Endothelial cell of umbilical vein (primary cell): ENCODE measurements at regions not wholly inside any gene's neighbourhood (a gene's known extent, or its start where the extent isn't known, plus 50 kb on each side); places are given as distances from the start of the nearest gene placed in this dataset.

Experiments
- BruUV-seq: library from RNA; stranded (reverse); fragments of 400-500 nt; replicated peaks from 2 replicates; lab custom pipeline; 2021; lab: Mats Ljungman, UMichigan
- CTCF ChIA-PET: fragments of 300-600, 350-600 bp; sonication (Branson Sonifier 250); formaldehyde crosslinking; loops from one replicate; lab custom pipeline; 2021; ENCODE audit warnings: antibody characterized with exemption, inconsistent platforms; lab: Charles Lee
- POLR2A ChIA-PET: fragments of 300-600, 350-600 bp; sonication (Branson Sonifier 250); formaldehyde crosslinking; loops from one replicate; lab custom pipeline; 2021; ENCODE audit warnings: antibody characterized with exemption, inconsistent platforms; lab: Charles Lee
- DNase-seq: peaks from one replicate; pipeline ENCODE4 v3.0.0-alpha.2; 2011; ENCODE audit warnings: low read depth, low spot score
- FAIRE-seq: peaks from 2 replicates; lab custom pipeline; 2011; peaks lifted over from hg19 to GRCh38; lab: Jason Lieb, UNC
- H2AFZ ChIP-seq: 2 replicates; pipeline ENCODE4 v1.6.0; 2012; ENCODE audit warnings: low read depth, low read length, control low read depth, inconsistent platforms
- H3K27ac ChIP-seq: 2 replicates; pipeline ENCODE4 v1.5.1; 2011; ENCODE audit warnings: low read depth, mild to moderate bottlenecking, control low read depth, low read length, moderate library complexity; ENCODE audit not compliant: insufficient read depth
- H3K27me3 ChIP-seq, 2 experiments: 2 replicates each; pipeline versions ENCODE4 v1.6.0 to v1.6.1; 2011; ENCODE audit warnings: low read length in 2 of 2, mixed read lengths in 1 of 2; ENCODE audit not compliant: control insufficient read depth in 2 of 2, insufficient read depth in 2 of 2
- H3K36me3 ChIP-seq, 2 experiments: 2 replicates in 1 of 2; 3 replicates in 1 of 2; pipeline ENCODE4 v1.5.1; 2011; ENCODE audit warnings: low read length in 2 of 2, mild to moderate bottlenecking in 1 of 2, moderate library complexity in 1 of 2; ENCODE audit not compliant: control insufficient read depth in 2 of 2, insufficient read depth in 2 of 2; ENCODE audit errors: extremely low read depth in 1 of 2
- H3K4me1 ChIP-seq: 3 replicates; pipeline ENCODE4 v1.5.1; 2011; ENCODE audit warnings: mild to moderate bottlenecking, low read length; ENCODE audit not compliant: control insufficient read depth, insufficient read depth; ENCODE audit errors: extremely low read depth
- H3K4me2 ChIP-seq: 2 replicates; pipeline ENCODE4 v1.6.1; 2011; ENCODE audit warnings: low read length, control low read depth, mixed read lengths; ENCODE audit not compliant: insufficient read depth
- H3K4me3 ChIP-seq, 3 experiments: fragments of 200-600 bp in 1 of 3; sonication (generic), shearing (Covaris generic) in 1 of 3; replicated peaks in 1 of 3; 2 replicates each; pipeline ENCODE4 v1.5.1; 2011 to 2016; ENCODE audit warnings: control low read depth in 3 of 3, low read length in 3 of 3, mild to moderate bottlenecking in 2 of 3, inconsistent platforms in 1 of 3, low read depth in 1 of 3, moderate library complexity in 1 of 3; ENCODE audit not compliant: insufficient read depth in 1 of 3
- H3K79me2 ChIP-seq: 2 replicates; pipeline ENCODE4 v1.6.0; 2012; ENCODE audit warnings: low read length, inconsistent platforms; ENCODE audit not compliant: control insufficient read depth, insufficient read depth
- H3K9ac ChIP-seq: replicated peaks from 2 replicates; pipeline ENCODE3; 2011; ENCODE audit warnings: low read length, control low read depth; ENCODE audit not compliant: insufficient read depth; ENCODE audit errors: extremely low read depth
- H3K9me1 ChIP-seq: replicated peaks from 3 replicates; pipeline ENCODE4 v1.6.0; 2011; ENCODE audit warnings: mild to moderate bottlenecking, low read length; ENCODE audit not compliant: control insufficient read depth, insufficient read depth; ENCODE audit errors: extremely low read depth
- H3K9me3 ChIP-seq: replicated peaks from 2 replicates; pipeline ENCODE4 v1.5.1; 2012; ENCODE audit warnings: low read length, inconsistent platforms; ENCODE audit not compliant: control insufficient read depth, insufficient read depth
- H4K20me1 ChIP-seq: replicated peaks from 2 replicates; pipeline ENCODE3; 2011; ENCODE audit warnings: mild to moderate bottlenecking, low read length; ENCODE audit not compliant: control insufficient read depth, insufficient read depth; ENCODE audit errors: extremely low read depth
- JUN ChIP-seq: IDR thresholded peaks from 2 replicates; pipeline ENCODE4 v1.6.1; 2011; ENCODE audit warnings: borderline replicate concordance, low read depth; ENCODE audit not compliant: insufficient read length, insufficient read depth
- MYC ChIP-seq: IDR thresholded peaks from one replicate; pipeline ENCODE4 v1.6.1; 2011; ENCODE audit warnings: mild to moderate bottlenecking, low read depth, low read length
- POLR2AphosphoS5 ChIP-seq: IDR thresholded peaks from 2 replicates; pipeline ENCODE4 v1.6.1; 2012; ENCODE audit warnings: low read depth, mild to moderate bottlenecking, control low read depth, low read length, moderate library complexity; ENCODE audit not compliant: insufficient read depth
- dilution Hi-C: fragments of 300-500 bp; cut with MboI; formaldehyde crosslinking; loops from one replicate; pipeline ENCODE4 v1.15.0; 2019; ENCODE audit warnings: low sequenced_read_pairs; ENCODE audit not compliant: extremely low pct_ligation_motif_present
- intact Hi-C: fragments of 100-400 bp; cut with micrococcal nuclease; formaldehyde crosslinking; loops from one replicate; pipeline ENCODE4 v1.10.0; 2022
- TF ChIP-seq, protein P1 (sequence below), 2 donors: IDR thresholded peaks; 1 replicate in 1 of 2; 2 replicates in 1 of 2; pipeline ENCODE4 v1.5.1; 2011; ENCODE audit warnings: low read length in 2 of 2, mild to moderate bottlenecking in 2 of 2, moderate library complexity in 2 of 2, control low read depth in 1 of 2, inconsistent platforms in 1 of 2, low read depth in 1 of 2; ENCODE audit not compliant: insufficient read depth in 1 of 2; ENCODE audit errors: extremely low read depth in 1 of 2

DNA sequence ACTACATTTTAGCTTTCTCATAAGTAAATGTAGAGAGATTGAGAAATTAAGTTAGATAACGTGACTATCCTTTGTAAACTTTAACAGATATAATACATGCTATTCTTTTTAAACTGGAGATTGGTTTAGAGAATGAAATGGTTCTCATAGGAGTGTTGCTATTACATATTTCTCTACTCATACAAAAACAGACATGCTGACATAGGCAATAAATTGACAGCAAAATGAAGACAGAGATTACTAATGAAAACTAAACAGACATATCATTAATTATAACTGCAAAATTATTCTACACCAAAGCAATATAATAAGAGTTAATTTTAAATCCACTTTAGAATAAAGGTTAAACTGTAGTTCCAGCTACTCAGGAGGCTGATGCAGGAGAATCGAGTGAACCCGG, 227.6 kb downstream of the CBLN2 start:
- Histone ChIP-seq H3K79me2 (no peaks in the 10 kb centered on the region), H3K27me3 (no peaks in the 10 kb centered on the region), H3K4me3 (no peak overlapping the region), H3K4me1 (no peaks in the 10 kb centered on the region), H3K4me2 (no peak overlapping the region), H3K9ac (no peak overlapping the region), H3K9me3 (no peaks in the 10 kb centered on the region), H4K20me1 (no peaks in the 10 kb centered on the region), H2AFZ (no peak overlapping the region), H3K27ac (no peak overlapping the region), H3K9me1 (no peaks in the 10 kb centered on the region), H3K36me3 (no peaks in the 10 kb centered on the region)
- TF ChIP-seq, protein P1, sequence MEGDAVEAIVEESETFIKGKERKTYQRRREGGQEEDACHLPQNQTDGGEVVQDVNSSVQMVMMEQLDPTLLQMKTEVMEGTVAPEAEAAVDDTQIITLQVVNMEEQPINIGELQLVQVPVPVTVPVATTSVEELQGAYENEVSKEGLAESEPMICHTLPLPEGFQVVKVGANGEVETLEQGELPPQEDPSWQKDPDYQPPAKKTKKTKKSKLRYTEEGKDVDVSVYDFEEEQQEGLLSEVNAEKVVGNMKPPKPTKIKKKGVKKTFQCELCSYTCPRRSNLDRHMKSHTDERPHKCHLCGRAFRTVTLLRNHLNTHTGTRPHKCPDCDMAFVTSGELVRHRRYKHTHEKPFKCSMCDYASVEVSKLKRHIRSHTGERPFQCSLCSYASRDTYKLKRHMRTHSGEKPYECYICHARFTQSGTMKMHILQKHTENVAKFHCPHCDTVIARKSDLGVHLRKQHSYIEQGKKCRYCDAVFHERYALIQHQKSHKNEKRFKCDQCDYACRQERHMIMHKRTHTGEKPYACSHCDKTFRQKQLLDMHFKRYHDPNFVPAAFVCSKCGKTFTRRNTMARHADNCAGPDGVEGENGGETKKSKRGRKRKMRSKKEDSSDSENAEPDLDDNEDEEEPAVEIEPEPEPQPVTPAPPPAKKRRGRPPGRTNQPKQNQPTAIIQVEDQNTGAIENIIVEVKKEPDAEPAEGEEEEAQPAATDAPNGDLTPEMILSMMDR (IDR thresholded peaks at IDR 0.05; ENCODE audit: extremely low read depth in 1 of 2, insufficient read depth in 1 of 2, low read depth in 1 of 2, low read length in 2 of 2), result no peak
- no peak for TF ChIP-seq JUN
- no peak for TF ChIP-seq MYC
- ChIA-PET CTCF (no interaction called here), POLR2A (no interaction called here)
- dilution Hi-C loops, result no loop called here
- no TSS peak for BruUV-seq
- intact Hi-C loops, result no loop called here
- FAIRE-seq (no peak), DNase-seq (no peak)

DNA sequence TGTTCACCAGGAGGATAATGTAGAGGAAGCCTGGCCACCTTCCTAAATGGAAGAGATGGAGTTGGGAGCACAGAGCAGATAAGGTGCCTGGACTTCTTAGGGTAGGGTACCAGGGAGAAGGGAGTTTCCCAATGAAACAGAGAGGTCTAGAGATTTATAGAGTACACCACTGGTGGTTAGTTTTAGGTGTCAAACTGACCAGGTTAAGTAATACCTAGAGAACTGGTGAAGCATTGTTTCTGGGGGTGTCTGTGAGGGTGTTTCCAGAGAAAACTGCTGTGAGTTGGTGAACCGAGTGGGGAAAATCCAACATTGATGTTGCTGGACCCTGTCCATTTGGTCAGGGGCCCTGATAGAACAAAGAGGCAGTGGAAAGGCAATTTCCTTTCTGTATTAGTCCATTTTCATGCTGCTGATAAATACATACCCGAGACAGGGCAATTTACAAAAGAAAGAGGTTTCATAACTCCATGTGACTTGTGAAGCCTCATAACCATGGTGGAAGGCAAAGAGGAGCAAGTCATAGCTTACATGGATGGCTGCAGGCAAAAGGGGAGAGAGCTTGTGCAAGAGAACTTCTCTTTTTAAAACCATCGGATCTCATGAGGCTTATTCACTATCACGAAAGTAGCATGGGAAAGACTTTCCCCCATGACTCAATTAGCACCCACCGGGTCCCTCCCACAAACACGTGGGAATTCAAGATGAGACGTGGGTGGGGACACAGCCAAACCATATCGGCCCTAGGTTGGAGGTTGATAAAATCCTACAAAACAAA, 260.8 kb downstream of the CBLN2 start:
- Histone ChIP-seq H3K9ac (no peak overlapping the region), H2AFZ (no peak overlapping the region), H3K36me3 (no peaks in the 10 kb centered on the region), H3K9me3 (no peaks in the 10 kb centered on the region), H3K27me3 (no peaks in the 10 kb centered on the region), H3K4me2 (no peak overlapping the region), H3K79me2 (no peaks in the 10 kb centered on the region), H3K27ac (no peak overlapping the region), H3K9me1 (no peaks in the 10 kb centered on the region), H3K4me3 (no peak overlapping the region), H3K4me1 (no peaks in the 10 kb centered on the region), H4K20me1 (no peaks in the 10 kb centered on the region)
- intact Hi-C loops, result no loop called here
- ChIA-PET CTCF (no interaction called here), POLR2A (no interaction called here)
- no peak for TF ChIP-seq POLR2AphosphoS5
- BruUV-seq, result no TSS peak
- DNase-seq (no peak), FAIRE-seq (no peak)
- dilution Hi-C loops, result no loop called here
